Activated CD8-positive, alpha-beta memory T cell treated with anti-CD3 and anti-CD28 coated beads, Interleukin-2, amount 50 U/mL, for 4 hours (primary cell): ENCODE measurements at regions not wholly inside any gene's neighbourhood (a gene's known extent, or its start where the extent isn't known, plus 50 kb on each side); places are given as distances from the start of the nearest gene placed in this dataset.
"Not testable (repeated sequence)": the region's sequence is repeated elsewhere in the genome, so short reads cannot be mapped to it uniquely, and the experiment has no call there.

ENCODE experiments used
- DNase-seq: peaks from one replicate; pipeline ENCODE4 v3.0.0-alpha.2; 2020

DNA sequence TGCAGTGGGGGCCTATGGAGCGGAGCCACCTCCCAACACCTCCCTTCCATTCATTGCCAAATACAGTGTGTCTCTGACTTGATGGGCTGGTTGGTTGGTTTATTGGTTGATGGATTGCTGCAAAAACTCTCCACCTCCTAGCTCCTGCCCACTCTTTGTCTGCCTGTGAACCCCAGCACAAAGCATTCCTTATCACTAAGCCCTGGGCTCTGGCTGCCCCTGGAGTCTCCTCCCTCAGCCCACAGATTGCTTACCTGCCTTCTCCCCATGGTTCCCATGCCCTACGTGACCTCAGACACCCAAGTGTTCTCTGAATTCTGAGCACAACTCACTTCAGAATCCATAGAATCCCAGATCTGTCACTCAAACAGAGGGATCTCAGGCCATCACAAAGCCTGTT lies 139.1 kb upstream of the TPM1 start:
- no peak for DNase-seq

DNA sequence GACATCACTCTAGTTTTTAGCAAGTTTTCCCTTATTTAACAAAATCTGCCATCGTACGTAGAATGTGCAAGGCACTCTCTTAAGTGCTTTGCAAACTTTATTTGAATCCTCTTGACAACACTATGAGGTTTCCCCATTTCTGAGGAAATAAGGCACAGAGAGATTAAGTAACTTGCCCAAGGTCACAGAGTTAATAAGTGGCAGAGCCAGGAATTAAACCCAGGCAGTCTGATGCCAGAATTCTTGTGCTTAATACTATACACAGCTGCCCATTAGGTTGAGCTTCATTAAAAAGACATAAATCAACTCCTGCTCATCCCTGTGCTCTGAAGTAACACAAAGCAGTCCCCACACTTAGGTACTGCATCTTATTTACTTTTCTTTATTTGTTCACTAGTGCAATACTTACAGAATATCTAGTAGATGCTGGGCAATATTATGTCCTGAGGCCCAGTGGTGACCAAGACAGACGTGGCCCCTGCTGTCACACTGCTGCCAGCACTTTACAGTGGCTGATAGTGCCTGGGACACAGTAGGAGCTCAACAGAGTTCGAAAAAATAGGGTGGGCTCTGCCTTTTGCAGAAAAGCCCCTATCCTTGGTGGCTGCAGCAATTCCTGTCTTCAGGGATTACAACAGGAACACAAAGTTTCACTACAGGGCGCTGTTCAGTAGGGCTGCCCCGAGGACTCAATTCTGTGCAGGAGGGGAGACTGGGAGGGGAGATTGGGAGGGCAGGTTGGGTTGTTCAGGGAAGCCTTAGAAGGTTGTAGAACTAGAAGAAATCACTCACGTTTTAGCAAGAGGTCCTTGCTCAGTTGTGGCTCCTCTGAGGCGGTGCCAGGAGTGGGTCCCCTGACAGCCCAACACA lies 138.3 kb upstream of the TPM1 start:
- DNase-seq, result no peak

DNA sequence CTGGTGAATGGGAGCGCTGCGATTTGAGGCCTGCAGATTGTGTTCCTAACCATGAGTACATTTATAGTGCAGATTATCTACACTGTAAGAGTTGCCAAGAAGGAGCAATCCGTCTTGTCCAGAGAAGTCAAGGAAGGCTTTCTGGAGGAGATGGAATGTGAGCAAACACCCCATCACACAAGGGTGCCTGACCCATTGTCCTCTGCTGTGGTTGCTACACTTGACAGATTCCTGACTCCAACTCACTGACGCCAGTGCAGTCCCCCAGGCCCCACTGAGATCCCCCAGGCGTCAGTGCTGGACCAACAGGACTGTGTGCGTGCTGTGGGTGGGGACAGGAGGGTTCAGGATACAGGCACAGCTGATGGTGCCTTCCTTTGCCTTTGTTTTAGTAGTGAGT lies 135.9 kb upstream of the TPM1 start:
- no peak for DNase-seq

- DNase-seq, result no peak
These were observed 135.3 kb upstream of the TPM1 start for GRCh38 chr15:62907275-62907674.

DNA sequence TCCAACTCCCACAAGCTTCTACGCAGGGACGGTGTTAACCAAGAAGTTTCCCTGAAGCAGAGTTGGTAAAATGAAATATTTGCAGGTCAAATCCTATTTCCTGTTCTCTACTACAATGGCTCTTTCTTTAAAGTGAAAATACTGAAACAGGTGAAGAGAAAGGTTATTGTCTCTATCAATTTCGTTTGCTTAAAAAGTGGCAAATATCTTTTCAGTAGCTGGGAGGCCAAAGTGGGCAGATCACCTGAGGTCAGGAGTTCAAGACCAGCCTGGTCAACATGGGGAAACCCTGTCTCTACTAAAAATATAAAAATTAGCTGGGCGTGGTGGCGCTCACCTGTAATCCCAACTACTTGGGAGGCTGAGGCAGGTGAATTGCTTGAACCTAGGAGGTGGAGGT lies 134.2 kb upstream of the TPM1 start:
- not testable (repeated sequence) for DNase-seq

GRCh38 chr15:62909257-62909656 lies 133.3 kb upstream of the TPM1 start:
- no peak for DNase-seq

DNA sequence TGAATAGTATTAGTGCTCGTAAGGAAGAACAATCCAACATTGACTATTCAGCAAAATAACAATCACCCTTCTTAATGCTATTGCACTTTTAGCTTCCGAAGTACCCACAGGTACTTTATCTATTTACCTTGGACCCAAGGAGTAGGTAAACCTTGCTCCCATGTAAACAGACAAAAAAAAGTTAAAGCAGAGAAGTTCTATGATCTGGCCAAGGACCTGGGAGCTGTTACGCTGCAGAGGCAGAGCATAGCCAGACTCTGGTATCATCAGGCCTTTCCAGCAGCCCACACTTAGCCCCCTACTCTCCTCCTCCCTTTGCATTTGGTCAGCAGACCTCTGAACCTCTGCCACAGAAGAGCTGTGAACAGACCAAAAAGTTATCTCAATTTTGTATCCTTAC lies 130.3 kb upstream of the TPM1 start:
- no peak for DNase-seq

GRCh38 chr15:62912808-62913207 lies 129.7 kb upstream of the TPM1 start:
- DNase-seq, result no peak

DNA sequence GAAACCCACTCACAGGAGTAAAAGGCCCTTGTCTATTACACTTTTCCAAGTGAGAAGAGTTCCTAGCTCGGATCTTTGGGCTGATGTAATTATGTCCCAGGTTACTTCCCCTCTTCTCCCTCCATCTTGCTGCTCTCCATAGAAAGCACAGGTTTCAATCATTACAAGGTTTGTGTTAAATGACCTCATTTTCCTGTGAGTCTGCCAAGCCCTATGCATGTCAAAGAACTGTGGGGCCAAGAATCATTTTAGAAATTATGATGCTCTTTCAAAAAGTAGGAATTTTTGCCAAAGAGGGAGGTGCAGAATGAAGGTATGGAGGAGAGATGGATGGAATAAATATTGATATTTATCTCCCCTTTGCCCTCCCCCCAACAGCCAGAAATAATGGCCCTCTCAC lies 129.3 kb upstream of the TPM1 start:
- no peak for DNase-seq

DNA sequence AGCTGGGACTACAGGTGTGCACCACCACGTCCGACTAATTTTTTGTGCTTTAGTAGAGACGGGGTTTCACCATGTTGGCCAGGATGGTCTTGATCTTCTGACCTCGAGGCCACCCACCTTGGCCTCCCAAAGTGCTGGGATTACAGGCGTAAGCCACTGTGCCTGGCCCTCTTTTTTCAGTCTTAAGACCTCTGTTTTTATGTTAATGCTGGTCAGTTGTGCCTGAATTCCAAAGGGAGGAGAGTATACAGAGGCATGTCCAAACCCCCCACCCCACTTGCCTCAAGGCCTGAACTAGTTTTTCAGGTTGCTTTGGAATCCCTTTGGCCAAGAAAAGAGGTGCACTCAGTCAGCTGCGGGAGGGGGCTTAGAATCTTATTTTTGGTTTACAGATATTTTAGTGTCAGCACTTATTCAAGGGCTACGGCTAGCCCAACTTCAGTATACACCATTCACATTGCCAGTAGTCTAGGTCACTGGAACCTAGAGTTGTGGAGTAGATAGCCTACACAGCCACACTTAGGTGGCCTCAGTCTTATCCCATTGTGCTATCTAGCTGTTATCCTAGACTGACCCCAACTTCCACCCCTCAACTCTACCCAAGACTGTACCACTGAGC lies 128.0 kb upstream of the TPM1 start:
- no peak for DNase-seq

GRCh38 chr15:62920682-62921502 lies 121.7 kb upstream of the TPM1 start:
- DNase-seq, result no peak

GRCh38 chr15:62922514-62922913 lies 120.0 kb upstream of the TPM1 start:
- no peak for DNase-seq

DNA sequence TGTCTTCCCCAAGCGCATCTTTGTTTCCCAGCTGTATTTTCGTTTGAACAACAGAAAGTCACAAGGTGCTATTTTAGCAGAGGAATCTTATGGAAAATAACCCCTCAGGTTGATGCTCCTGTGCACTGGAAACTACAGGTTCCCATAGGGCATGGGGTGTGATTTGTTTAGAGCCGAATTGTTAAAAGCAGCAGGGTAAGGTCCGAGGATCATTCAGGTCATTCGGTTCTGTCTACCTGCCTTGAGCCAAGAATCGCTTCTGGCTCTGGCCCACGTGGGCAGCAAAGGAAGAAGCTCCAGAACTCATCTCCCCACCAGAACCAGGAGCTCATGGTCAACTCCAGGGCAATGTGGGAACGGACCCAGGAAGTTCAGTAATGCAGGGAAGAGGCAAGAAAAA lies 116.7 kb upstream of the TPM1 start:
- no peak for DNase-seq

DNA sequence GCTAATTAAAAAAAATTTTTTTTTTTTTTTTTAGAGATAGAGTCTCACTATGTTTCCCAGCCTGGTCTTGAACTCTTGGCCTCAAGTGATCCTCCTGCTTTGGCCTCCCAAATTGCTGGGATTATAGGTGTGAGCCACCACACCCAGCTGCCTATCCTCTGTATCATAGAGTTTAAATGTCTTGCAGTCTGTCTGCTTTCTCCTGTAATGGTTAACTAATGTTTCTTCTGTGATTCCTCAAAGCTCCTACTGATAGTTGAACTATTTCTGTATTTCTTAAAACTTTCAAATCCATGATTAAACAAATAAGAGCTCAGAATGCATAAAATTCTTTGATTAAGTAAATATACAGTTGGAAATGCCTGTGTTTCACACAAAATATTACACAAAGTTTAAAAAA lies 115.4 kb upstream of the TPM1 start:
- DNase-seq, result no peak

DNA sequence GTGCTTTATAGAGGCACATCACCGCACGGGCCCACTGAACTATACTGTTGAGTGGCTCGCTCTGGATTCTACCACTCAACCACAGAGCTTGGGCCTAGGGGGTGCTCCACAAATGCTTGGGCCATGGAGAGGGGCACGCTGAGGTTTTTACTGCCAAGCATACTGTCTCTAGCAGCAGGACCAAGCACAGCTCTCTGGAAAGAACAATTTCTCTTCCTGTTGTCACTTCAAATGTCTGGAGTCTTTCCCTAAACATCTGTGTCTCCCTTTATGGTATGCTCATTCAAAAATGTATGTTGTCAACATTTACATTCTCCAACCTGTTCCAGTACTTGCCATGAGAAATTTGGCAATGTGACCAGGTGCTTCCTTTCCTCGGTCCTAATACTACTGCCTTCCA lies 114.7 kb upstream of the TPM1 start:
- DNase-seq, result no peak

GRCh38 chr15:62928242-62928999 lies 114.1 kb upstream of the TPM1 start:
- DNase-seq, result no peak

GRCh38 chr15:62929000-62929357 lies 113.6 kb upstream of the TPM1 start:
- no peak for DNase-seq

- DNase-seq, result no peak
These were observed 110.9 kb upstream of the TPM1 start for GRCh38 chr15:62931650-62932049.

DNA sequence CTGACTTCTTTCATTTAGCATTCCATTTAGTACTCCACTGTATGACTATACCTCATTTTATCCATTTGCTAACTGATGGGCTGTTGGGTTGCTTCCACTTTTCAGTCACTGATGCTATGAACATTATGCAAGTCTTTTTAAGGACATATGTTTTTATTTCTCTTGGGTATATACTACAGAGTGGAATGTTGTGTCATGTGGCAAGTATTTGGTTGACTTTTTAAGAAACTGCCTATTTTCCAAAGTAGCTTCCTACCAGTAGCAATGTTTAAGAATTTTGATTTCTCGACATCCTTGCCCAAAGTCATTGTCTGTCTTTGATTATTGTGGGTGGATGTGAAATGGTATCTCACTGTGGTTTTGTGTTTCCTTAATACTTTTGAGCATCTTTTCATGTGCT lies 110.1 kb upstream of the TPM1 start:
- no peak for DNase-seq

DNA sequence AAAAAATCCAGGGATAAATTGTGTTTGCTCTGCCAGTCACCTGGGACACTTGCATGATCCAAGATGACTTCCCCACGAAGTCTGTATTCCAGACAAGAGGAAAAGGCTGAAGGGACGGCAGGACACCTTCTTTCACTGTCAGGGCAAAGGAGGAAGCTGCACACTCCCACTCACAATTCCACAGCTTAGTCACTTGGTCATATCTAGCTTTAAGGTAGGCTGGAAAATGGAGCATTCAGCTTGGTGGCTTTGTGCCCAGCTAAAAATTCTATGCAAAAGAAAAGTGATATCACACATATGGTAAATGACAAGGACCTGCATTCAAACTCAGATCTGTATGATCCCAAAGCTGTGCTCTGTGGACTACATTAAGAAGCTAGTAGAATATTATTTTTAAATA lies 109.2 kb upstream of the TPM1 start:
- no peak for DNase-seq

GRCh38 chr15:62934236-62934971 lies 108.1 kb upstream of the TPM1 start:
- no peak for DNase-seq

DNA sequence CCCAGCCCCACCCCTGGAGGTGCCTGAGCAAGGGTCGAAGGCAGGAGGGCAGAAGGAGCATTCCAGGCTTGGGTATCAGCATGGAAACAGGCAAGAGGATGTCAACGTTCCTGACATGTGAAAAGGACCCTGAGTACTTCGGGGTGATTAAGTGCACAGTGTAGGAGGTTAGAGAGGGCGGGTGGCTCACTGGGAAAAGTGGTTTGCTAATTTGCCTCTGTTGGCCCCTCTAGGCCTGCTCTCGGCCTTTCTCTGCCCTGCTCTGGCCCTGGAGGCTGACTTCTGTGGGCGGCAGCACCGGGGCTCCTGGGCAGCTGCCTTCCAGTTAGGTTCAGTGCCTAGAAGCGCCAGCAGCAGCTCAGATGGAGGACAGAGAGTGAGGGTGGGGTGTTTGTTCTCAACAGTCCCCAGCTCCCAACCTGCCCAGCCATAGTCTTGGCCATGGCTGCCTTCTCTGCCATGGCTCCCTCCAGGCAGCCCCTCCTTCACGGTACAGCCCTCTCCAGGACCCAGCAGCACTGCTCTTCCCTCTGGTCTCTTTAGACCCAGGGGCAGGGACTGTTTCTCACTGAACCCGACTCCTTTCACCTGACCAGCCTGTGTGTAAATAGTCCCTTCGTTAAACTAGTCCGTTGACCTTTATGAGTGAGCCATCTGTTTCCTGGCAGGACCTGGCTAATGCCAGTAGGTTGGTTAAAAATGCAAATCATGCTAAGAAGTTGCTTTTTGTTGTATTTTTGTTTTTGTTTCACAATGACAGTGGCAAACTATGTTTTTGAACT lies 107.1 kb upstream of the TPM1 start:
- no peak for DNase-seq
